Osteoblast (primary cell): ENCODE measurements at regions not wholly inside any gene's neighbourhood (a gene's known extent, or its start where the extent isn't known, plus 50 kb on each side); places are given as distances from the start of the nearest gene placed in this dataset.

Experiments
- DNase-seq: peaks from one replicate; pipeline ENCODE4 v3.0.0; 2011; ENCODE audit warnings: low spot score, mixed read lengths; ENCODE audit not compliant: insufficient read length; ENCODE audit errors: missing footprints
- H2AFZ ChIP-seq: 2 replicates; pipeline ENCODE4 v1.6.0; 2011; ENCODE audit warnings: mild to moderate bottlenecking, low read length
- H3K27ac ChIP-seq: 2 replicates; pipeline ENCODE4 v1.5.1; 2011; ENCODE audit warnings: mild to moderate bottlenecking, low read depth, low read length, moderate library complexity
- H3K27me3 ChIP-seq: 2 replicates; pipeline ENCODE4 v1.6.0; 2012; ENCODE audit warnings: mild to moderate bottlenecking, control low read depth, inconsistent platforms, low read length, moderate library complexity; ENCODE audit not compliant: insufficient read depth
- H3K36me3 ChIP-seq: 2 replicates; pipeline ENCODE4 v1.5.1; 2011; ENCODE audit warnings: mild to moderate bottlenecking, low read length, control low read depth, moderate library complexity; ENCODE audit not compliant: insufficient read depth
- H3K4me1 ChIP-seq: 2 replicates; pipeline ENCODE4 v1.5.1; 2011; ENCODE audit warnings: mild to moderate bottlenecking, low read length, control low read depth, moderate library complexity; ENCODE audit not compliant: insufficient read depth
- H3K4me2 ChIP-seq: 2 replicates; pipeline ENCODE4 v1.6.0; 2011; ENCODE audit warnings: mild to moderate bottlenecking, low read length; ENCODE audit not compliant: insufficient read depth
- H3K4me3 ChIP-seq: fragments of 200-600 bp; sonication (generic); 3 replicates; pipeline ENCODE4 v1.5.1; 2012; ENCODE audit warnings: mild to moderate bottlenecking, low read length, inconsistent platforms; ENCODE audit not compliant: insufficient read depth
- H3K79me2 ChIP-seq: 2 replicates; pipeline ENCODE4 v1.6.0; 2012; ENCODE audit warnings: mild to moderate bottlenecking, low read length, control low read depth, inconsistent platforms; ENCODE audit not compliant: insufficient read depth
- H3K9me3 ChIP-seq: 2 replicates; pipeline ENCODE4 v1.5.1; 2011; ENCODE audit warnings: low read depth, low read length, control low read depth
- H4K20me1 ChIP-seq: 2 replicates; pipeline ENCODE4 v1.6.0; 2012; ENCODE audit warnings: mild to moderate bottlenecking, low read length, control low read depth; ENCODE audit not compliant: insufficient read depth
- CTCF ChIP-seq: IDR thresholded peaks from 2 replicates; pipeline ENCODE4 v1.5.1; 2011; ENCODE audit warnings: mild to moderate bottlenecking, low read depth, low read length, moderate library complexity; ENCODE audit errors: extremely low read depth

DNA sequence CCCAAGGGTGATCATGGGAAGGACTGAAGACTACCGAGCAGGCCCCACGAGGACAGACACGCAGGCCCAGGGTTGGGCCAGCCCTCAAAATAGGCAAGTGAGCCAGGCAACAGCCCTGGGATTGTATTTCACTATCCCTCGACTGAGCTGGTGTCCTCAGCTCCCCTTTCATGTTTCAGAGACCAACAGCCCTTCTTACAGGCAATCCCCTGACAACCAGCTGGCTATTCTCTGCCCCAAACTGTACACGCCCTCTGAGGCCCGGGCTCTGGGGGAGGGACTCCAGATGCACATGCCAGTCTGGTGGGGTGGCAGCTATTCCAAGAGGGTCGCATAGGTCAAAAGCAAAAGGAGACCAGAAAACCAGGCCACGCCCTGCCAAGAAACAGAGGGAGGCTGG lies 243.0 kb downstream of the TOMM20 start:
- Histone ChIP-seq H3K4me3 (no peak overlapping the region), H3K4me2 (no peak overlapping the region), H3K4me1 (peaks cover 17% of the 10 kb centered on the region), H3K9me3 (no peaks in the 10 kb centered on the region), H3K27me3 (no peaks in the 10 kb centered on the region), H4K20me1 (no peaks in the 10 kb centered on the region), H3K79me2 (no peaks in the 10 kb centered on the region), H3K27ac (no peak overlapping the region), H3K36me3 (no peaks in the 10 kb centered on the region), H2AFZ (no peak overlapping the region)
- no peak for DNase-seq
- no peak for TF ChIP-seq CTCF

- Histone ChIP-seq H3K27ac (no peak overlapping the region), H4K20me1 (no peaks in the 10 kb centered on the region), H3K9me3 (no peaks in the 10 kb centered on the region), H3K36me3 (no peaks in the 10 kb centered on the region), H3K4me1 (peaks cover 17% of the 10 kb centered on the region), H3K27me3 (no peaks in the 10 kb centered on the region), H2AFZ (no peak overlapping the region), H3K4me3 (no peak overlapping the region), H3K79me2 (no peaks in the 10 kb centered on the region), H3K4me2 (no peak overlapping the region)
- no peak for DNase-seq
- no peak for TF ChIP-seq CTCF
Observed at GRCh38 chr1:234884701-234885100, 243.9 kb downstream of the TOMM20 start.

- H3K4me3 ChIP-seq: no peak overlapping the region
- no peaks in the 10 kb centered on the region for H3K27me3 ChIP-seq
- no peak overlapping the region for H2AFZ ChIP-seq
- H3K9me3 ChIP-seq: no peaks in the 10 kb centered on the region
- no peaks in the 10 kb centered on the region for H4K20me1 ChIP-seq
- no peaks in the 10 kb centered on the region for H3K36me3 ChIP-seq
- no peak for TF ChIP-seq CTCF
- H3K27ac ChIP-seq: no peak overlapping the region
- peaks cover 17% of the 10 kb centered on the region for H3K4me1 ChIP-seq
- DNase-seq: no peak
- no peak overlapping the region for H3K4me2 ChIP-seq
- H3K79me2 ChIP-seq: no peaks in the 10 kb centered on the region
Observed at GRCh38 chr1:234884006-234884405, 244.6 kb downstream of the TOMM20 start.

- Histone ChIP-seq H3K4me2 (no peak overlapping the region), H4K20me1 (no peaks in the 10 kb centered on the region), H3K9me3 (no peaks in the 10 kb centered on the region), H3K4me1 (peaks cover 17% of the 10 kb centered on the region), H3K36me3 (no peaks in the 10 kb centered on the region), H3K79me2 (no peaks in the 10 kb centered on the region), H3K27me3 (no peaks in the 10 kb centered on the region), H3K4me3 (no peak overlapping the region), H3K27ac (no peak overlapping the region), H2AFZ (no peak overlapping the region)
- TF ChIP-seq CTCF: no peak
- DNase-seq: no peak
Observed at GRCh38 chr1:234882898-234883297, 245.7 kb downstream of the TOMM20 start.
